GM23338 (cell line): ENCODE measurements at regions not wholly inside any gene's neighbourhood (a gene's known extent, or its start where the extent isn't known, plus 50 kb on each side); places are given as distances from the start of the nearest gene placed in this dataset.

Experiments used
- ATAC-seq: fragments of 200-7000 bp; cut with Tn5 transposase; 3 replicates; pipeline ENCODE4 v1.9.1; 2020
- DNase-seq: peaks from one replicate; pipeline ENCODE4 v3.0.0-alpha.2; 2015; ENCODE audit warnings: low spot score
- H2AFZ ChIP-seq: fragments of 200-600 bp; sonication (generic); 2 replicates; pipeline ENCODE4 v1.8.0; 2016; ENCODE audit warnings: antibody characterized with exemption, mild to moderate bottlenecking, moderate library complexity
- H3F3A ChIP-seq: fragments of 200-600 bp; sonication (generic); replicated peaks from 2 replicates; pipeline ENCODE4 v1.8.0; 2017; ENCODE audit warnings: antibody characterized with exemption, mixed run types, low read depth
- H3K27ac ChIP-seq: fragments of 200-600 bp; sonication (generic); 2 replicates; pipeline ENCODE4 v1.6.1; 2016; ENCODE audit warnings: low read depth
- H3K27me3 ChIP-seq: fragments of 200-600 bp; sonication (generic); 2 replicates; pipeline ENCODE4 v1.8.0; 2016; ENCODE audit warnings: mild to moderate bottlenecking, mixed run types, moderate library complexity; ENCODE audit not compliant: insufficient read depth
- H3K36me3 ChIP-seq: fragments of 200-600 bp; sonication (generic); 2 replicates; pipeline ENCODE4 v1.8.0; 2016; ENCODE audit warnings: mild to moderate bottlenecking; ENCODE audit not compliant: insufficient read depth
- H3K4me1 ChIP-seq: fragments of 200-600 bp; sonication (generic); 2 replicates; pipeline ENCODE4 v1.8.0; 2016; ENCODE audit warnings: mild to moderate bottlenecking, moderate library complexity; ENCODE audit not compliant: insufficient read depth
- H3K4me2 ChIP-seq: fragments of 200-600 bp; sonication (generic); 2 replicates; pipeline ENCODE4 v1.7.1; 2017; ENCODE audit warnings: mixed run types
- H3K4me3 ChIP-seq: fragments of 200-600 bp; sonication (generic); 2 replicates; pipeline ENCODE4 v1.6.1; 2016; ENCODE audit warnings: mixed run types
- H3K79me2 ChIP-seq: fragments of 200-600 bp; sonication (generic); replicated peaks from 2 replicates; pipeline ENCODE4 v1.8.0; 2017; ENCODE audit warnings: mild to moderate bottlenecking; ENCODE audit not compliant: insufficient read depth
- H3K9me2 ChIP-seq: fragments of 200-600 bp; sonication (generic); 2 replicates; pipeline ENCODE4 v1.8.0; 2017; ENCODE audit not compliant: insufficient read depth
- H4K20me1 ChIP-seq: fragments of 200-600 bp; sonication (generic); replicated peaks from 2 replicates; pipeline ENCODE4 v1.8.0; 2017; ENCODE audit warnings: mild to moderate bottlenecking; ENCODE audit not compliant: insufficient read depth
- H3K27ac Mint-ChIP-seq: 2 replicates; pipeline ENCODE4 v1.8.0; 2020; ENCODE audit warnings: inconsistent platforms, mild to moderate bottlenecking, moderate library complexity, mixed read lengths
- H3K27me3 Mint-ChIP-seq: 3 replicates; pipeline ENCODE4 v1.8.0; 2022; ENCODE audit warnings: low read depth, mild to moderate bottlenecking, moderate library complexity, mixed read lengths, inconsistent platforms; ENCODE audit not compliant: insufficient read depth, poor library complexity
- H3K36me3 Mint-ChIP-seq: 3 replicates; pipeline ENCODE4 v1.8.0; 2021; ENCODE audit warnings: low read depth, mild to moderate bottlenecking, inconsistent platforms, moderate library complexity, mixed read lengths
- H3K4me1 Mint-ChIP-seq: 3 replicates; pipeline ENCODE4 v1.8.0; 2020; ENCODE audit warnings: mild to moderate bottlenecking, inconsistent platforms, mixed read lengths
- H3K4me3 Mint-ChIP-seq: 3 replicates; pipeline ENCODE4 v1.8.0; 2021; ENCODE audit warnings: moderate library complexity, mild to moderate bottlenecking, inconsistent platforms, mixed read lengths
- H3K9me3 Mint-ChIP-seq: 3 replicates; pipeline ENCODE4 v1.8.0; 2020; ENCODE audit warnings: moderate library complexity, mild to moderate bottlenecking, inconsistent platforms, mixed read lengths
- CREB1 ChIP-seq: fragments of 250-450 bp; sonication (Bioruptor Pico); IDR thresholded peaks from 2 replicates; pipeline ENCODE4 v1.5.0; 2020; ENCODE audit warnings: low read depth, mild to moderate bottlenecking, moderate library complexity
- EZH2 ChIP-seq: fragments of 200-600 bp; sonication (generic); IDR thresholded peaks from one replicate; pipeline ENCODE4 v1.8.0; 2017; ENCODE audit warnings: antibody characterized with exemption, mild to moderate bottlenecking, low read depth; ENCODE audit not compliant: unreplicated experiment
- JUNB ChIP-seq: IDR thresholded peaks from one replicate; pipeline ENCODE4 v1.6.1; 2016; ENCODE audit warnings: antibody characterized with exemption; ENCODE audit not compliant: unreplicated experiment
- POLR2AphosphoS5 ChIP-seq: IDR thresholded peaks from 2 replicates; pipeline ENCODE4 v1.6.1; 2016; ENCODE audit warnings: antibody characterized with exemption, low read depth
- STAT1 ChIP-seq: IDR thresholded peaks from one replicate; pipeline ENCODE4 v1.6.1; 2016; ENCODE audit warnings: antibody characterized with exemption; ENCODE audit not compliant: unreplicated experiment
- TF ChIP-seq, protein P1 (sequence below): IDR thresholded peaks from 2 replicates; pipeline ENCODE4 v1.6.1; 2016; ENCODE audit warnings: antibody characterized with exemption
- TF ChIP-seq, protein P2 (sequence below): fragments of 250-450 bp; sonication (Bioruptor Pico); IDR thresholded peaks from 2 replicates; pipeline ENCODE4 v1.5.0; 2020; ENCODE audit warnings: mild to moderate bottlenecking, moderate library complexity
- TF ChIP-seq, protein P3 (sequence below): IDR thresholded peaks from one replicate; pipeline ENCODE4 v1.6.1; 2018; ENCODE audit warnings: antibody characterized with exemption; ENCODE audit not compliant: unreplicated experiment
- TF ChIP-seq, protein P4 (sequence below), 2 experiments: fragments of 200-600 bp in 1 of 2; sonication (generic) in 1 of 2; conservative IDR thresholded peaks; 2 replicates each; pipeline versions ENCODE4 v1.5.1 to v1.6.1; 2016 to 2017; ENCODE audit warnings: antibody characterized with exemption in 2 of 2, low read depth in 2 of 2, mild to moderate bottlenecking in 2 of 2, moderate library complexity in 1 of 2

GRCh38 chr5:158634714-158635113, 465.0 kb downstream of the EBF1 start:
- H3K27me3 Mint-ChIP-seq: no peaks in the 10 kb centered on the region
- TF ChIP-seq, protein P1, sequence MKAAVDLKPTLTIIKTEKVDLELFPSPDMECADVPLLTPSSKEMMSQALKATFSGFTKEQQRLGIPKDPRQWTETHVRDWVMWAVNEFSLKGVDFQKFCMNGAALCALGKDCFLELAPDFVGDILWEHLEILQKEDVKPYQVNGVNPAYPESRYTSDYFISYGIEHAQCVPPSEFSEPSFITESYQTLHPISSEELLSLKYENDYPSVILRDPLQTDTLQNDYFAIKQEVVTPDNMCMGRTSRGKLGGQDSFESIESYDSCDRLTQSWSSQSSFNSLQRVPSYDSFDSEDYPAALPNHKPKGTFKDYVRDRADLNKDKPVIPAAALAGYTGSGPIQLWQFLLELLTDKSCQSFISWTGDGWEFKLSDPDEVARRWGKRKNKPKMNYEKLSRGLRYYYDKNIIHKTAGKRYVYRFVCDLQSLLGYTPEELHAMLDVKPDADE: no peak
- TF ChIP-seq, protein P2, sequence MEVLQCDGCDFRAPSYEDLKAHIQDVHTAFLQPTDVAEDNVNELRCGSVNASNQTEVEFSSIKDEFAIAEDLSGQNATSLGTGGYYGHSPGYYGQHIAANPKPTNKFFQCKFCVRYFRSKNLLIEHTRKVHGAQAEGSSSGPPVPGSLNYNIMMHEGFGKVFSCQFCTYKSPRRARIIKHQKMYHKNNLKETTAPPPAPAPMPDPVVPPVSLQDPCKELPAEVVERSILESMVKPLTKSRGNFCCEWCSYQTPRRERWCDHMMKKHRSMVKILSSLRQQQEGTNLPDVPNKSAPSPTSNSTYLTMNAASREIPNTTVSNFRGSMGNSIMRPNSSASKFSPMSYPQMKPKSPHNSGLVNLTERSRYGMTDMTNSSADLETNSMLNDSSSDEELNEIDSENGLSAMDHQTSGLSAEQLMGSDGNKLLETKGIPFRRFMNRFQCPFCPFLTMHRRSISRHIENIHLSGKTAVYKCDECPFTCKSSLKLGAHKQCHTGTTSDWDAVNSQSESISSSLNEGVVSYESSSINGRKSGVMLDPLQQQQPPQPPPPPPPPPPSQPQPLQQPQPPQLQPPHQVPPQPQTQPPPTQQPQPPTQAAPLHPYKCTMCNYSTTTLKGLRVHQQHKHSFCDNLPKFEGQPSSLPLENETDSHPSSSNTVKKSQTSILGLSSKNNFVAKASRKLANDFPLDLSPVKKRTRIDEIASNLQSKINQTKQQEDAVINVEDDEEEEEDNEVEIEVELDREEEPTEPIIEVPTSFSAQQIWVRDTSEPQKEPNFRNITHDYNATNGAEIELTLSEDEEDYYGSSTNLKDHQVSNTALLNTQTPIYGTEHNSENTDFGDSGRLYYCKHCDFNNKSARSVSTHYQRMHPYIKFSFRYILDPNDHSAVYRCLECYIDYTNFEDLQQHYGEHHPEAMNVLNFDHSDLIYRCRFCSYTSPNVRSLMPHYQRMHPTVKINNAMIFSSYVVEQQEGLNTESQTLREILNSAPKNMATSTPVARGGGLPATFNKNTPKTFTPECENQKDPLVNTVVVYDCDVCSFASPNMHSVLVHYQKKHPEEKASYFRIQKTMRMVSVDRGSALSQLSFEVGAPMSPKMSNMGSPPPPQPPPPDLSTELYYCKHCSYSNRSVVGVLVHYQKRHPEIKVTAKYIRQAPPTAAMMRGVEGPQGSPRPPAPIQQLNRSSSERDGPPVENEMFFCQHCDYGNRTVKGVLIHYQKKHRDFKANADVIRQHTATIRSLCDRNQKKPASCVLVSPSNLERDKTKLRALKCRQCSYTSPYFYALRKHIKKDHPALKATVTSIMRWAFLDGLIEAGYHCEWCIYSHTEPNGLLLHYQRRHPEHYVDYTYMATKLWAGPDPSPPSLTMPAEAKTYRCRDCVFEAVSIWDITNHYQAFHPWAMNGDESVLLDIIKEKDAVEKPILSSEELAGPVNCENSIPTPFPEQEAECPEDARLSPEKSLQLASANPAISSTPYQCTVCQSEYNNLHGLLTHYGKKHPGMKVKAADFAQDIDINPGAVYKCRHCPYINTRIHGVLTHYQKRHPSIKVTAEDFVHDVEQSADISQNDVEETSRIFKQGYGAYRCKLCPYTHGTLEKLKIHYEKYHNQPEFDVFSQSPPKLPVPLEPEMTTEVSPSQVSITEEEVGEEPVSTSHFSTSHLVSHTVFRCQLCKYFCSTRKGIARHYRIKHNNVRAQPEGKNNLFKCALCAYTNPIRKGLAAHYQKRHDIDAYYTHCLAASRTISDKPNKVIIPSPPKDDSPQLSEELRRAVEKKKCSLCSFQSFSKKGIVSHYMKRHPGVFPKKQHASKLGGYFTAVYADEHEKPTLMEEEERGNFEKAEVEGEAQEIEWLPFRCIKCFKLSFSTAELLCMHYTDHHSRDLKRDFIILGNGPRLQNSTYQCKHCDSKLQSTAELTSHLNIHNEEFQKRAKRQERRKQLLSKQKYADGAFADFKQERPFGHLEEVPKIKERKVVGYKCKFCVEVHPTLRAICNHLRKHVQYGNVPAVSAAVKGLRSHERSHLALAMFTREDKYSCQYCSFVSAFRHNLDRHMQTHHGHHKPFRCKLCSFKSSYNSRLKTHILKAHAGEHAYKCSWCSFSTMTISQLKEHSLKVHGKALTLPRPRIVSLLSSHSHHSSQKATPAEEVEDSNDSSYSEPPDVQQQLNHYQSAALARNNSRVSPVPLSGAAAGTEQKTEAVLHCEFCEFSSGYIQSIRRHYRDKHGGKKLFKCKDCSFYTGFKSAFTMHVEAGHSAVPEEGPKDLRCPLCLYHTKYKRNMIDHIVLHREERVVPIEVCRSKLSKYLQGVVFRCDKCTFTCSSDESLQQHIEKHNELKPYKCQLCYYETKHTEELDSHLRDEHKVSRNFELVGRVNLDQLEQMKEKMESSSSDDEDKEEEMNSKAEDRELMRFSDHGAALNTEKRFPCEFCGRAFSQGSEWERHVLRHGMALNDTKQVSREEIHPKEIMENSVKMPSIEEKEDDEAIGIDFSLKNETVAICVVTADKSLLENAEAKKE (CRISPR knock-in tag): no peak
- TF ChIP-seq, protein P3, sequence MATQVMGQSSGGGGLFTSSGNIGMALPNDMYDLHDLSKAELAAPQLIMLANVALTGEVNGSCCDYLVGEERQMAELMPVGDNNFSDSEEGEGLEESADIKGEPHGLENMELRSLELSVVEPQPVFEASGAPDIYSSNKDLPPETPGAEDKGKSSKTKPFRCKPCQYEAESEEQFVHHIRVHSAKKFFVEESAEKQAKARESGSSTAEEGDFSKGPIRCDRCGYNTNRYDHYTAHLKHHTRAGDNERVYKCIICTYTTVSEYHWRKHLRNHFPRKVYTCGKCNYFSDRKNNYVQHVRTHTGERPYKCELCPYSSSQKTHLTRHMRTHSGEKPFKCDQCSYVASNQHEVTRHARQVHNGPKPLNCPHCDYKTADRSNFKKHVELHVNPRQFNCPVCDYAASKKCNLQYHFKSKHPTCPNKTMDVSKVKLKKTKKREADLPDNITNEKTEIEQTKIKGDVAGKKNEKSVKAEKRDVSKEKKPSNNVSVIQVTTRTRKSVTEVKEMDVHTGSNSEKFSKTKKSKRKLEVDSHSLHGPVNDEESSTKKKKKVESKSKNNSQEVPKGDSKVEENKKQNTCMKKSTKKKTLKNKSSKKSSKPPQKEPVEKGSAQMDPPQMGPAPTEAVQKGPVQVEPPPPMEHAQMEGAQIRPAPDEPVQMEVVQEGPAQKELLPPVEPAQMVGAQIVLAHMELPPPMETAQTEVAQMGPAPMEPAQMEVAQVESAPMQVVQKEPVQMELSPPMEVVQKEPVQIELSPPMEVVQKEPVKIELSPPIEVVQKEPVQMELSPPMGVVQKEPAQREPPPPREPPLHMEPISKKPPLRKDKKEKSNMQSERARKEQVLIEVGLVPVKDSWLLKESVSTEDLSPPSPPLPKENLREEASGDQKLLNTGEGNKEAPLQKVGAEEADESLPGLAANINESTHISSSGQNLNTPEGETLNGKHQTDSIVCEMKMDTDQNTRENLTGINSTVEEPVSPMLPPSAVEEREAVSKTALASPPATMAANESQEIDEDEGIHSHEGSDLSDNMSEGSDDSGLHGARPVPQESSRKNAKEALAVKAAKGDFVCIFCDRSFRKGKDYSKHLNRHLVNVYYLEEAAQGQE: no peak
- TF ChIP-seq POLR2AphosphoS5 (no peak), JUNB (no peak), STAT1 (no peak), CREB1 (no peak), EZH2 (no peak)
- TF ChIP-seq, protein P4, sequence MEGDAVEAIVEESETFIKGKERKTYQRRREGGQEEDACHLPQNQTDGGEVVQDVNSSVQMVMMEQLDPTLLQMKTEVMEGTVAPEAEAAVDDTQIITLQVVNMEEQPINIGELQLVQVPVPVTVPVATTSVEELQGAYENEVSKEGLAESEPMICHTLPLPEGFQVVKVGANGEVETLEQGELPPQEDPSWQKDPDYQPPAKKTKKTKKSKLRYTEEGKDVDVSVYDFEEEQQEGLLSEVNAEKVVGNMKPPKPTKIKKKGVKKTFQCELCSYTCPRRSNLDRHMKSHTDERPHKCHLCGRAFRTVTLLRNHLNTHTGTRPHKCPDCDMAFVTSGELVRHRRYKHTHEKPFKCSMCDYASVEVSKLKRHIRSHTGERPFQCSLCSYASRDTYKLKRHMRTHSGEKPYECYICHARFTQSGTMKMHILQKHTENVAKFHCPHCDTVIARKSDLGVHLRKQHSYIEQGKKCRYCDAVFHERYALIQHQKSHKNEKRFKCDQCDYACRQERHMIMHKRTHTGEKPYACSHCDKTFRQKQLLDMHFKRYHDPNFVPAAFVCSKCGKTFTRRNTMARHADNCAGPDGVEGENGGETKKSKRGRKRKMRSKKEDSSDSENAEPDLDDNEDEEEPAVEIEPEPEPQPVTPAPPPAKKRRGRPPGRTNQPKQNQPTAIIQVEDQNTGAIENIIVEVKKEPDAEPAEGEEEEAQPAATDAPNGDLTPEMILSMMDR (conservative IDR thresholded peaks at IDR 0.05; ENCODE audit: low read depth in 2 of 2): no peak

More at GRCh38 chr5:158634714-158635113, 465.0 kb downstream of the EBF1 start:
- no peaks in the 10 kb centered on the region for H3F3A ChIP-seq
- Mint-ChIP-seq H3K9me3 (no peaks in the 10 kb centered on the region), H3K4me3 (no peak overlapping the region), H3K4me1 (peaks cover 15% of the 10 kb centered on the region; the same call in 2 of the 3 replicates), H3K27ac (no peak overlapping the region), H3K36me3 (no peaks in the 10 kb centered on the region)
- no peaks in the 10 kb centered on the region for H3K79me2 ChIP-seq
- H3K27ac ChIP-seq: no peak overlapping the region
- no peak overlapping the region for H3K4me3 ChIP-seq
- DNase-seq (no peak), ATAC-seq (no peak)
- H3K9me2 ChIP-seq: no peaks in the 10 kb centered on the region
- H4K20me1 ChIP-seq: no peaks in the 10 kb centered on the region
- H3K4me2 ChIP-seq: no peak overlapping the region
- no peaks in the 10 kb centered on the region for H3K27me3 ChIP-seq
- H3K4me1 ChIP-seq: no peaks in the 10 kb centered on the region
- H3K36me3 ChIP-seq: no peaks in the 10 kb centered on the region
- no peak overlapping the region for H2AFZ ChIP-seq
